Cardiac fibroblast (primary cell): ENCODE measurements at regions not wholly inside any gene's neighbourhood (a gene's known extent, or its start where the extent isn't known, plus 50 kb on each side); places are given as distances from the start of the nearest gene placed in this dataset.

Experiments
- DNase-seq, 2 donors: peaks; one replicate each; pipeline versions ENCODE4 v3.0.0 to v3.0.0-alpha.2; 2010; ENCODE audit warnings: low read depth in 2 of 2
- H3K4me3 ChIP-seq, 2 donors: replicated peaks in 1 of 2; 1 replicate in 1 of 2; 2 replicates in 1 of 2; pipeline ENCODE4 v1.5.1; 2011; ENCODE audit warnings: low read depth in 2 of 2, low read length in 2 of 2, mild to moderate bottlenecking in 2 of 2, moderate library complexity in 1 of 2
- TF ChIP-seq, protein P1 (sequence below): IDR thresholded peaks from one replicate; pipeline ENCODE4 v1.5.1; 2011; ENCODE audit warnings: low read depth, mild to moderate bottlenecking, low read length, inconsistent platforms

DNA sequence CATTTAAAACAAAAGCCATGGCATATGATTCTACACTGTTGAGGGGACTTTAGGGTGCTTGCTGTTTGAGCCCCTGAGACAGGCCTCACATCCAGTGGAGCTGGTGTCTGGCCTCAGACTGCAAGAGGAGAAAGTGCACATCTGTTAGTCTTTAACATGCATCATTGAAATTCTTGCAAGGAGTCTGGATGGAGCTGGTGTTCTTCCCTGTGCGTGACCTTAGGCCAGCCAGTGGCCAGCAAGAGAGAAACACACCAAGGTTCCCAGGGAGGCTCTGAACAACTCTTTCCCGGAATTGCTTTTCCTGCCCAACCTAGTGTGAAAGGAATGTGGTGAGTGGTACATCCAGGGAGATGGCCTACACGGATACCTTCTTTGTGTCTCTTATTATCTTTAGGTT, 282.8 kb upstream of the TNC start:
- no peak for DNase-seq
- TF ChIP-seq, protein P1, sequence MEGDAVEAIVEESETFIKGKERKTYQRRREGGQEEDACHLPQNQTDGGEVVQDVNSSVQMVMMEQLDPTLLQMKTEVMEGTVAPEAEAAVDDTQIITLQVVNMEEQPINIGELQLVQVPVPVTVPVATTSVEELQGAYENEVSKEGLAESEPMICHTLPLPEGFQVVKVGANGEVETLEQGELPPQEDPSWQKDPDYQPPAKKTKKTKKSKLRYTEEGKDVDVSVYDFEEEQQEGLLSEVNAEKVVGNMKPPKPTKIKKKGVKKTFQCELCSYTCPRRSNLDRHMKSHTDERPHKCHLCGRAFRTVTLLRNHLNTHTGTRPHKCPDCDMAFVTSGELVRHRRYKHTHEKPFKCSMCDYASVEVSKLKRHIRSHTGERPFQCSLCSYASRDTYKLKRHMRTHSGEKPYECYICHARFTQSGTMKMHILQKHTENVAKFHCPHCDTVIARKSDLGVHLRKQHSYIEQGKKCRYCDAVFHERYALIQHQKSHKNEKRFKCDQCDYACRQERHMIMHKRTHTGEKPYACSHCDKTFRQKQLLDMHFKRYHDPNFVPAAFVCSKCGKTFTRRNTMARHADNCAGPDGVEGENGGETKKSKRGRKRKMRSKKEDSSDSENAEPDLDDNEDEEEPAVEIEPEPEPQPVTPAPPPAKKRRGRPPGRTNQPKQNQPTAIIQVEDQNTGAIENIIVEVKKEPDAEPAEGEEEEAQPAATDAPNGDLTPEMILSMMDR, result no peak
- H3K4me3 ChIP-seq, result no peak overlapping the region

DNA sequence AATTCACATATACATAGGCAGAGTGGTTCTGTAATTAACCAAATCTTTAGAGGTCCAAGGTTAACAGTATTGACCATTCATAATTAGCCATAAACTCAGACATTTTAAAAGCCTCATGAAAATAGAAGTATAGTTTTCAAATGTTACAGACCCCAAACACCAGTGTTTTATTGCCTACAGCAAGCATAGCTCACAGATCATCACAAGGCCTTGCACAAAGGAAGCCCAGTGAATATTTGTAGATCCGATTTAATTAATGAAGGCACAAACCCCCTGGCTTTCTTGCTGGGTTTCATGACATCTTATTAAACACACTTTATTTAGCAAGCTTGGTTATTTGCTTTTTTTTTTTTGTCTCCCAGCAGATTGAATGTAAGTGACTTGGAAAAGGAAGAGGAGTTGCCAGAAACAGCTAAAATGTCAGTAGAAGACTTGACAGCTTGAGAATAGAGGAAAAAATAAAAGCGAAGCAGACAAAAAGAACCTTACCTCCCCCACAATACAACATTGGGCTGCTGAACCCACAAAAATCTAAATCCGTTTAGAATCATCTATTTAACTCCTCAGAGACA, 283.9 kb upstream of the TNC start:
- no peak for DNase-seq
- no peak overlapping the region for H3K4me3 ChIP-seq
- TF ChIP-seq, protein P1, result no peak

DNA sequence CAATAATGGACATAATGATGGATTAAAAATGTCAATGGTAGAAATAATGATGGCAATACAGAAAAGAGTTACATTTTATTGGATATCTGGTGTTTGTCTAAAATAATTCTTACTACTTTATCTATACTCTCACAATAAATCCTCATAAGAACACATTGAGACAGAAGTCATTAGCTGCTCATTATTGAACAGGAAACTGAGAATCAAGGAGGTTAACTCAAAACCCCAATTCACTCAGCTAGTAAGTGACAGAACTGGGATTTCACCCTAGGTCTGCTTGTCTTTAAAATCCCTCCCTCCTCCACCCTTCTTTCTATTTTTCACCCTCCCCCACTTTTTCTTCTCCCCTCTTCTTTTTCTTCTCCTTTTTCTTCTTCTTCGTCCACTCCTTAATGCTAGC, 285.8 kb upstream of the TNC start:
- no peak overlapping the region for H3K4me3 ChIP-seq
- DNase-seq, result no peak
- TF ChIP-seq, protein P1, result no peak

DNA sequence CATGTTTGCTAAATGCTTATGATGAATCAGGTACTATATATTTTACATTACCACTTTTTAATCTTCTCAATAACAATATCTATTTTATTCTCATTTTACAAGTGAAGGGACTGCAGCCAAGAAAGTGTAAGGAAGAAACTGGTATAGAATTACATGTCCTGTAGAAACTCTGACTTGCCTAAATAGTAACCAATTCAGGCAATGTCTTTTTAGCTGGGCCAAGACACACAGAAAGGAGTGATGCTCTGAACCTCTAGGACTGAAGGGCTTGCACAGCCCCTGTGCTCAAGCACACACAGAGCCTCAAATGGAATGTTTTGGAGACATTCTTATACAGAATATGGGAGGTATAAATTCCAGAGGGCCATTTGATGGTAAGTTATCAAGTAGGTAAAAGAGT, 286.4 kb upstream of the TNC start:
- H3K4me3 ChIP-seq, result no peak overlapping the region
- TF ChIP-seq, protein P1, result no peak
- no peak for DNase-seq

DNA sequence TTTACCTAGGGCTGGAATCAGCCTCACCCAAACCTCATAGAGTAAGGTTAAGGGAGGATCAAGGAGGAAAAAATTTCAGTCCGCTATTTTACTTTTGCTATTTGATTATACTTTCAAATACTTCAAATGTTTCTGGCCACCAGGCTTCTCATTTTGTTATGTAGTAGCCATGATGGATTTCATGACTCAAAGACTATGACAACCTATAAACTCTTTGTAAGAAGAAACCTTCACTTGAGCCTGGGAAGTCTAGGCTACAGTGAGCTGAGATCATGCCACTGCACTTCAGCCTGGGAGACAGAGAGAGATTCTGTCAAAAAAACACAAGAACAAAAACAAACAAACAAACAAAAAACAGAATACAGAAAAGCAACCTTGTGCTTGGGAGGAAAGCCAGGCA, 293.6 kb upstream of the TNC start:
- no peak for DNase-seq
- TF ChIP-seq, protein P1, result no peak
- no peak overlapping the region for H3K4me3 ChIP-seq

DNA sequence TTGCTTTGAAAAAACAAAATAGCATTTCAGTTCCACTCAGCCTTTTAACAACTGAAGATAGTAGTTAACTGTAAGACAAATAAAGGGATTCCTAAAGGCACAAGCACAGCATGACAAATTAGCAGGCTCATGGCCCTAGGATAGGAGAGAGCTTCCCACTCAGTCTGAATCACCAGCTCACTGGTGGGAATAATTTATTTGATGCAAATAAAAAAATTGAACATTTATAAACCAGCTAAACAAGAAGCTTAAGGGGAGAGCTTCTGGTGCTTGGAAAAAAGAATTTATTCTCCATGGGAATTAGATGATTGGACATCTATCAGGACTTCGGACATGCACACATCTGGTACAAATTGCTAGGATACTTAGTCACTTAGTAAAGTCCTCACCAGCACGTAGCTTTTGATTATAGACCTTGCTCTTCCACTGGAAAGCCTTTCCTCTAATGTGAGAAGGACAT, 294.1 kb upstream of the TNC start:
- no peak for DNase-seq

DNA sequence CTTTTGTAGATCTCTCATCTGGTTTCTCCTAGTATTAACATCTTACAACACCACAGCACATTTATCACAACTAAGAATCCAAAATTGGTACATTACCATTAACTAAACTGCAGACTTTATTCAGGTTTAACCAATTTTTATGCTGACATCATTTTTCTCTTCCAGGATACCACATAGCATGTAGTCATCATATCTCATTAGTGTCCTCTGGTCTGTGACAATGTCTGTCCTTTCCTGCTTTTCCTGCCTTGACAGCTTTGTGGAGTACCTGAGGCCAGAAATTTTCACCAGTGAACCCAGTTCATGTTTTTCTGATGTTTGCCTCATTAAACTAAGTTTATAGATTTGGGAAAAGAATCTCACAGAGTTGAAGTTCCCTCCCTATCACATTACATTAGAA, 294.7 kb upstream of the TNC start:
- DNase-seq, result no peak
- TF ChIP-seq, protein P1, result no peak
- H3K4me3 ChIP-seq, result no peak overlapping the region

More for the DNA sequence above, 294.1 kb upstream of the TNC start:
- TF ChIP-seq, protein P1, result no peak
- H3K4me3 ChIP-seq, result no peak overlapping the region
